Endodermal cell (in vitro differentiated cells): ENCODE measurements at regions not wholly inside any gene's neighbourhood (a gene's known extent, or its start where the extent isn't known, plus 50 kb on each side); places are given as distances from the start of the nearest gene placed in this dataset.

ENCODE experiments used
- DNase-seq: peaks from one replicate; pipeline ENCODE4 v3.0.0-alpha.2; 2017
- H3K27ac ChIP-seq: 2 replicates; pipeline ENCODE4 v1.5.1; 2013; ENCODE audit warnings: mild to moderate bottlenecking, low read depth, low read length, moderate library complexity
- H3K27me3 ChIP-seq: 2 replicates; pipeline ENCODE4 v1.6.1; 2013; ENCODE audit warnings: mild to moderate bottlenecking, low read length, moderate library complexity; ENCODE audit not compliant: insufficient read depth, control insufficient read depth, poor library complexity, severe bottlenecking
- H3K36me3 ChIP-seq: 2 replicates; pipeline ENCODE4 v1.7.0; 2013; ENCODE audit warnings: mild to moderate bottlenecking, low read length, moderate library complexity; ENCODE audit not compliant: control insufficient read depth, insufficient read depth
- H3K4me1 ChIP-seq: one replicate; pipeline ENCODE4 v1.7.0; 2013; ENCODE audit warnings: low read length; ENCODE audit not compliant: control insufficient read depth, insufficient read depth
- H3K4me3 ChIP-seq: 2 replicates; pipeline ENCODE4 v1.5.1; 2013; ENCODE audit warnings: mild to moderate bottlenecking, low read length, moderate library complexity
- H3K9ac ChIP-seq: 2 replicates; pipeline ENCODE4 v1.6.1; 2013; ENCODE audit warnings: mild to moderate bottlenecking, low read length, moderate library complexity; ENCODE audit not compliant: poor library complexity, severe bottlenecking; ENCODE audit errors: extremely low read depth
- H3K9me3 ChIP-seq: 2 replicates; pipeline ENCODE4 v1.6.1; 2013; ENCODE audit warnings: mild to moderate bottlenecking, low read length, moderate library complexity; ENCODE audit not compliant: control insufficient read depth
- H3K27ac Mint-ChIP-seq: 2 replicates; pipeline ENCODE4 v1.8.0; 2020; ENCODE audit warnings: mixed read lengths
- H3K27me3 Mint-ChIP-seq: 2 replicates; pipeline ENCODE4 v1.8.0; 2021; ENCODE audit warnings: mild to moderate bottlenecking, mixed read lengths; ENCODE audit not compliant: insufficient read depth
- H3K36me3 Mint-ChIP-seq: 2 replicates; pipeline ENCODE4 v1.8.0; 2020; ENCODE audit warnings: low read depth, mixed read lengths
- H3K4me1 Mint-ChIP-seq: 2 replicates; pipeline ENCODE4 v1.8.0; 2020; ENCODE audit warnings: mixed read lengths
- H3K4me3 Mint-ChIP-seq: 2 replicates; pipeline ENCODE4 v1.8.0; 2020; ENCODE audit warnings: mild to moderate bottlenecking, moderate library complexity, mixed read lengths
- H3K9me3 Mint-ChIP-seq: 2 replicates; pipeline ENCODE4 v1.8.0; 2020; ENCODE audit warnings: mild to moderate bottlenecking, mixed read lengths
- WGBS, 2 experiments: methylation state at CpG; one replicate each; pipeline versions ENCODE4 v1.1.5 to v1.1.7; 2013; ENCODE audit warnings: missing lambda C conversion rate in 2 of 2, mixed read lengths in 1 of 2; ENCODE audit not compliant: insufficient coverage in 1 of 2, insufficient read length in 1 of 2; 5-methylcytosine and 5-hydroxymethylcytosine counted together
- TF ChIP-seq, protein P1 (sequence below): fragments of 200-600 bp; sonication (generic); conservative IDR thresholded peaks from 2 replicates; pipeline ENCODE4 v1.5.0; 2021; ENCODE audit warnings: antibody characterized with exemption, mild to moderate bottlenecking

DNA sequence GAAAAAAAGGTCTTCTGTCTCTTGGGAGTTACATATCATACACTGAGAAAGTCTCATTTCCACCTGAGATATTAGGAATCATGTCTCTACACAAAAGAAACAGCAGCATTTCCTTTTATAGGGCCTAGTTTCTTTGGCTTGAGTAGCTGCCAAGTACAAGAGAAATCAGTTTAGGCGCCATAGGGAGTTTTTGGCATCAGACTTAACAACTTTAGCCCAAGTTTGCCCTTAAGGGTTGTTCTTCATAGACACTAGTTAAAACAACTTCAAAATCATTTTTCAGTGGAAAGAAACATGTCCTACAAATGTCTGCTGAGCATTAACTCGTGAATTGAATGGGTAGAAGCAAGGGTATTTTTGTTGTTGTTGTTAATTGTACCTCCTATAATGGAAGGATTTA is 587.0 kb upstream of the DSEL start:
- H3K36me3 Mint-ChIP-seq = no peaks in the 10 kb centered on the region
- no peak overlapping the region for H3K27ac Mint-ChIP-seq
- Histone ChIP-seq H3K27ac (no peak overlapping the region), H3K36me3 (no peaks in the 10 kb centered on the region), H3K9me3 (no peaks in the 10 kb centered on the region), H3K9ac (no peak overlapping the region), H3K4me1 (no peaks in the 10 kb centered on the region), H3K27me3 (no peaks in the 10 kb centered on the region), H3K4me3 (no peak overlapping the region)
- WGBS, 2 experiments = 85% methylated on average over 2 of the region's 2 CpGs; no CpG with 5 or more reads in 1 of the 2 experiments
- DNase-seq = no peak
- peaks cover 3% of the 10 kb centered on the region for H3K9me3 Mint-ChIP-seq
- peaks cover 13% of the 10 kb centered on the region for H3K4me1 Mint-ChIP-seq
- no peak overlapping the region for H3K4me3 Mint-ChIP-seq
- TF ChIP-seq, protein P1, sequence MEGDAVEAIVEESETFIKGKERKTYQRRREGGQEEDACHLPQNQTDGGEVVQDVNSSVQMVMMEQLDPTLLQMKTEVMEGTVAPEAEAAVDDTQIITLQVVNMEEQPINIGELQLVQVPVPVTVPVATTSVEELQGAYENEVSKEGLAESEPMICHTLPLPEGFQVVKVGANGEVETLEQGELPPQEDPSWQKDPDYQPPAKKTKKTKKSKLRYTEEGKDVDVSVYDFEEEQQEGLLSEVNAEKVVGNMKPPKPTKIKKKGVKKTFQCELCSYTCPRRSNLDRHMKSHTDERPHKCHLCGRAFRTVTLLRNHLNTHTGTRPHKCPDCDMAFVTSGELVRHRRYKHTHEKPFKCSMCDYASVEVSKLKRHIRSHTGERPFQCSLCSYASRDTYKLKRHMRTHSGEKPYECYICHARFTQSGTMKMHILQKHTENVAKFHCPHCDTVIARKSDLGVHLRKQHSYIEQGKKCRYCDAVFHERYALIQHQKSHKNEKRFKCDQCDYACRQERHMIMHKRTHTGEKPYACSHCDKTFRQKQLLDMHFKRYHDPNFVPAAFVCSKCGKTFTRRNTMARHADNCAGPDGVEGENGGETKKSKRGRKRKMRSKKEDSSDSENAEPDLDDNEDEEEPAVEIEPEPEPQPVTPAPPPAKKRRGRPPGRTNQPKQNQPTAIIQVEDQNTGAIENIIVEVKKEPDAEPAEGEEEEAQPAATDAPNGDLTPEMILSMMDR = no peak
- no peaks in the 10 kb centered on the region for H3K27me3 Mint-ChIP-seq

- Mint-ChIP-seq H3K4me1 (peaks cover 13% of the 10 kb centered on the region), H3K9me3 (peaks cover 3% of the 10 kb centered on the region), H3K27me3 (no peaks in the 10 kb centered on the region), H3K4me3 (no peak overlapping the region), H3K27ac (no peak overlapping the region), H3K36me3 (no peaks in the 10 kb centered on the region)
- H3K4me1 ChIP-seq = no peaks in the 10 kb centered on the region
- no peaks in the 10 kb centered on the region for H3K9me3 ChIP-seq
- no peak for DNase-seq
- H3K4me3 ChIP-seq = no peak overlapping the region
- H3K27me3 ChIP-seq = no peaks in the 10 kb centered on the region
- TF ChIP-seq, protein P1 = no peak
- H3K36me3 ChIP-seq = no peaks in the 10 kb centered on the region
- no peak overlapping the region for H3K27ac ChIP-seq
- no peak overlapping the region for H3K9ac ChIP-seq
- WGBS, 2 experiments = 86 to 89% methylated on average over 1 to 3 of the region's 4 CpGs
Observed at GRCh38 chr18:68102117-68102516, 585.6 kb upstream of the DSEL start.

DNA sequence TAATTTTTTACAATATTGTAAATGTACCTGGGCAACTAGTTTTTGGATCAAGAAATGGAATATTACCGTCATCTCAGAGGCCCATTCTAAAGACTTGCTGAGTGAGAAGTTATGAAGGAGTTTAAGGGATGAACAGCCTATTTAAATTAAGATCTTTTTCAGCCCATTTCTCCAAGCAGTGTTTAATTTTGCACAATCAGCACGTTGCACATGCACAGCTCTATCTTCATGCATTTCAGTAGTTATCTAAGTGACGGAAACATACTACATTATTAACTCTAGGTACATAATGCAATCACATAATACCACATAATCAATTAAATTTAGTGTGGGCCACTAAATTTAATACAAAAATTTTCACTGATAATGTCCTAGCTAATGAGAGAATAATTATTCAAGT is 582.1 kb upstream of the DSEL start:
- no peak for DNase-seq
- Histone ChIP-seq H3K27me3 (no peaks in the 10 kb centered on the region), H3K4me1 (no peaks in the 10 kb centered on the region), H3K4me3 (no peak overlapping the region), H3K9ac (no peak overlapping the region), H3K9me3 (no peaks in the 10 kb centered on the region), H3K36me3 (no peaks in the 10 kb centered on the region), H3K27ac (no peak overlapping the region)
- WGBS, 2 experiments = 79 to 86% methylated on average over 1 to 3 of the region's 3 CpGs
- Mint-ChIP-seq H3K27ac (no peak overlapping the region), H3K27me3 (no peaks in the 10 kb centered on the region), H3K4me3 (no peak overlapping the region), H3K4me1 (no peaks in the 10 kb centered on the region), H3K9me3 (no peaks in the 10 kb centered on the region), H3K36me3 (no peaks in the 10 kb centered on the region)
- TF ChIP-seq, protein P1 = no peak
